HG03520 (cell line): ENCODE measurements at regions not wholly inside any gene's neighbourhood (a gene's known extent, or its start where the extent isn't known, plus 50 kb on each side); places are given as distances from the start of the nearest gene placed in this dataset.

Experiments
- ATAC-seq: cut with Tn5 transposase; IDR thresholded peaks from one replicate; pipeline ENCODE4 v1.9.1; 2021; ENCODE audit warnings: mild to moderate bottlenecking, moderate library complexity; ENCODE audit not compliant: unreplicated experiment

- no peak for ATAC-seq
Measured at GRCh38 chr12:3999904-4000303, 126.7 kb upstream of the PARP11 start.

DNA sequence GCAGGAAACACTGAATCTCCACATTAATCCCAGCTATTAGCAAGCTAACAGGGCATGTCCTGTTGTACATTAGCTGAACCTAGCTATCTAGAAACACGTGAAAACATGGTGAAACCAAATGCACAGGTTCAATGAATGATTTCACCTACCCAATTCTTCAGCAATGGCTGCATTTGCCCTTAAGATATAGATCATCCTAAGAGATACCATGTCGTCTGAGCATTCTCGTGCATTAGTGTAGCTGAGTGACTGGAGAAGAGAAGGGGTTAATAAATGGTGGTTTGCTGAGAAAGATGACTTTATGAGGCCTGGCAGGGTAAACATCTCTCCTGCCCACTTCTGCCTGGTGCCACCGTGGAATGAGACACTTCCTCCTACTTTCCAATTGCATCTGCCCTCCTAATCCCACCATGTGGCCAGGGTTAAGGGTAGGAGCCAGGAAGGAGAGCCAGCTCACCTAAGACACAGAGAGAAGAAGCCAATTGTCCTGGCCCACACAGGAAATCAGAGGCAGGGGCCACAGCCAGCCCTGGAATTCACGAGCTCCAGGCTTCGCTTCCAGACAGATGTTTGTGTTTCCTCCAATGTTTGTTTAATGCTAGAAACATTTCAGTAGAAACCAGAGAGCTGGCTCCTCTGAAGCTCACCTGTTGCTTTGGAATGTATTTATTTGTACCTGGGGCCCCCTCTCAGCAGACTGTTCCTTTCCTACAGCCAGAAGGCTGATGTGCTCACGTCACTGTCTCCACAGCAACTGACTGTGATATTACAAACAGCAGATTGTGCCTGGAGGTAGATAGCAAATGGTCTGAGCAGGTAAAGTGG, 126.0 kb upstream of the PARP11 start:
- ATAC-seq, result no peak

GRCh38 chr12:3998397-3998796, 125.2 kb upstream of the PARP11 start:
- no peak for ATAC-seq

GRCh38 chr12:3996322-3996721, 123.1 kb upstream of the PARP11 start:
- no peak for ATAC-seq

- ATAC-seq, result no peak
Measured at GRCh38 chr12:3995306-3995705, 122.1 kb upstream of the PARP11 start.

- no peak for ATAC-seq
Measured at GRCh38 chr12:3994500-3994899, 121.3 kb upstream of the PARP11 start.

- ATAC-seq, result no peak
Measured at GRCh38 chr12:3992945-3993344, 119.7 kb upstream of the PARP11 start.

DNA sequence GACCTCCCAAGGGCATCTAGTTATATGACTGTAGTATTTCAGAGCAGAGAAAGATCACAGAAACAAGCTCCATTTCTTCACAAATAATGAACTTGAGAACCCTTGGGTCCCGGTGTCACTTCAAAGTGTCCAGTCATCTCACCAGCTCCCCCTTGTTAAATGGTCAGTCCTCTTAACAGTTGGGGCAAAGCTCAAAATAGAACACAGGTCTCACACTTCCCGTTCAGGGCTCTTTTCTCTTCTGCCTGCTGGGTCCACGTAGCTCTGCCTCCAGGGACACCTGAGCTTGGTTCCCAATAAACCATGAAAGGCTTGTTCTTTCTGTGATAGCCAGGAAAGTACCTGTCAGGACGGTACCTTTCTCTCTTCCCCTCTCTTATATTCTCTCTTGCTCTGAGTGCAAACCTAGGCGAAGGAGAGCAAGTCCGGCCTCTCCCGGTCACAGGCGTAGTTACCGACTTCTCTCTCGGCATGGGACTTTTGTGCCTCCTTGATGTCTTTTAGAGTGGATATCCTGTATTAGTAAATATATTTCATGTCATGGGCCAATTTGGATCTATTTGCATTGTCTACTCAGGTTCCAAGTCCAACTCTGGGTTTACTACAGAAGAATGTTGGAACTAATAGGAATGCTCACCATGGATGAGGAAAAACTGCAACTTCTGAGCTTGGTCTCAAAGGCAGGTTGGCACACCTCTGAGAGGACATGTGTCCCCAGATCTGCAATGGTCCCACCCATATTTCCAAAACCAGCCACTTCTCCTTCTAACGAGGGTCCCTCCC, 118.8 kb upstream of the PARP11 start:
- no peak for ATAC-seq

- ATAC-seq, result no peak
Measured at GRCh38 chr12:3990501-3991280, 117.5 kb upstream of the PARP11 start.

DNA sequence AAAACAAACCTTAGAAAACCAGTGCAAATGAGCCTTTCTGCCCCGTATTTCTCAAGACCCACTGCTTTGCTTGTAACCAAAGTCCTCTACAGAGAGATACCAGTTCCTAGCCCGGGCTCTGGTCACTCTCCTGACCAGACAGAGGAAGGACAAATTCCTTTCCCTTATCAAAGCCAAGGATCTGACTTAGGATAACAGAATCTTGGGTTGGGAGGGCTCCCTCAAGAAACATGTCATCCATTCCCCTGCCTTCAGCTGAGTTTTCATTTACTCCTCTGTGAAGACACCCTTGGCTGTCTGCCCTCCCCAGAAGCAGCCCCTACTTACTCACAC, 116.0 kb upstream of the PARP11 start:
- ATAC-seq, result no peak

GRCh38 chr12:3988519-3989217, 115.5 kb upstream of the PARP11 start:
- no peak for ATAC-seq

DNA sequence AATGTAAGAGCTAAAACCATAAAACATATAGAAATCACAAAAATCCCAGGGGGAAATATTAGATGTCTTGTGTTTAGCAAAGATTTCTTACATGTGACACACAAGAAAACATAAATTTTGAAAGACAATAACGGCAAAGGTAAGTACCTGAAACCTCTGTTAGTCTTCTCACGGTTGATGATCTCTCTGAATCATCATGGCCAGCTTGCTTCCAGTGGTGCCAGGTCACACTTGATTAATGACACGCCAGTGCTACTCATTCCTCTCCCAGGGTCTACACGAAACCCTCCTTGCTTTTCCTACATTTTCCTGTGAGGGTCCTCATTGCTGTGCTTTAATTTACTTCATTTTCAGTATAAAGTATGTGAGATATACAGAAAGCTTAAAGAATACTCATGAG, 114.4 kb upstream of the PARP11 start:
- no peak for ATAC-seq

- ATAC-seq, result no peak
Measured at GRCh38 chr12:3980504-3981272, 107.5 kb upstream of the PARP11 start.

- ATAC-seq, result no peak
Measured at GRCh38 chr12:3977621-3978020, 104.4 kb upstream of the PARP11 start.

DNA sequence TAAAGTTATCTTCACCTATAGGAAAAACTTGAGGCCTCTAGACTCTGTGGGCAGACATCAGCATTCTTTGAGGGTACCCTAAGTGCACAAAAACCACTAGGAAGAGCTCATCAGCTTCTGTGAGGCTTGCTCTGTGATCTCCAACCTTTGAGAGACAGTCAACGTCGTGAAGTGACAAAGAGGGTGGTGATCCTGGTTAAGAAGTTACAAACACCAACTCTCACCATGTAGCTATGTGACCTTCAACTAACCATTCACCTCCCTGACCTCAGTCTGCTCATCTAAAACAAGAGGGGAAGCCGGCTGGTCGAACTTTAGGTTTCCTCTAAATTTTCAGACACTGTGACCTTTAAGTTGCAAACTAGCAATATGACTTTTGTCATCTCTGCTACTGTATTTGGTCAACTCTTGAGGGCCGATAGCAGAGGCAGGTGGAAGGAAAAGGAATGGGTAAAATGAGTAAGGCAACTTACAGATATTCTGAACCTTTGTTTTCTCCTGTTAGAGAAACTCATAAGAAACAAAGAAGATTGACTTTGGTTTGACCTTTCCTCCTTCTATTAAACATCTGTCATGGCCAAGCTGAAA, 103.2 kb upstream of the PARP11 start:
- ATAC-seq, result no peak

GRCh38 chr12:3975652-3976051, 102.5 kb upstream of the PARP11 start:
- no peak for ATAC-seq

DNA sequence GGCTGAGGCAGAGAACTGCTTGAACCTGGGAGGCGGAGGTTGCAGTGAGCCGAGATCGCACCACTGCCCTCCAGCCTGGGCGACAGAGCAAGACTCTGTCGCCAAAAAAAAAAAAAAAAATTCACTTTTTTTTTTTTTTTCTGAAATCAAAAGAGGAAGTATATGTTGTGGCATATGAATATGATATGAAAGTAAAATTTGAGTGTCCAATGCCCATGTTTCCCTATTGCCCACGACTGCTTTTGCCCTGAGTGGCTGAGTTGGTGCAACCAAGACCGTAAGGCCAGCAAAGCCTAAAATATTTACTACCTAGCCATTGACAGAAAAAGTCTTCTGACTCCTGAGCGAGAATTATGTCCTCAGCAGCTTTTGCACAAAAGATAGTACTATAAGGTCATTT, 101.7 kb upstream of the PARP11 start:
- ATAC-seq, result no peak

DNA sequence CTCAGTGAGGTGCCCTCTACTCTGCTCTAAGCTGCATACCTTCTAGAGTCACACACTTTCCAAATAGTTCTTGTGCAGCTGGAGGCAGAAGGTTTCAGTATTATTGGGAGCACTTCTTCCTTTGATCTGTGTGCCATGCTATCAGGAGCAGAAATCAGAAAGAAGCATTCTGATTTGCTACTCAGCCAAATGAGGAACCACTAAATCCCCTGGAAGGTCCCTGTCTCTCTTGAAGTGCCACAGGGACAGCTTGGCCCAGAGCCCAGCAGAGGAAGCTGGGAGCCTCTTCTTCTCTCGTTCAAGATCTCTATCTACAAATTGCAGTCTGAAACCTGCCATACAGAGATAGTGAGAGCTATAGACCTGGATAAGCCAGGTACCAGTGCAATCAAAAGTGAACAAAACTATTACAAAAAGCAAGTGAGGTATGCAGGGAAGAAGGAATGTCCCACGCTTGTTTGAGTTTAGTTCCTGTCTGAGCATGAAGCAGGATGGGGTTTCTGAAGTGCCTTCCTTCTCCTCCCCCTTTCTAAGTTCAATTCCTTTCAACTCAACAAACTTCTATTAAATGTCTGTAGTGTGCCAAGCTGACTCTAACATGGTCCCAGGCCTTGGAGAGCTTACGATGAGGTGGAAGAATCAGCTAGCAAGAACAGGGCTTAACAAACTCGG, 100.9 kb upstream of the PARP11 start:
- ATAC-seq, result no peak

- no peak for ATAC-seq
Measured at GRCh38 chr12:3973269-3973884, 100.2 kb upstream of the PARP11 start.
